Neuronal stem cell (in vitro differentiated cells): ENCODE measurements at regions not wholly inside any gene's neighbourhood (a gene's known extent, or its start where the extent isn't known, plus 50 kb on each side); places are given as distances from the start of the nearest gene placed in this dataset.
A peak's percentile ranks its signal among the peaks of the same experiment; 100 is the strongest.

Experiments used
- DNase-seq: peaks from one replicate; pipeline ENCODE4 v3.0.0-alpha.2; 2013; ENCODE audit warnings: low spot score
- H2AFZ ChIP-seq: one replicate; pipeline ENCODE4 v1.6.1; 2013; ENCODE audit warnings: mild to moderate bottlenecking, low read length, inconsistent platforms
- H2AK5ac ChIP-seq: 2 replicates; pipeline ENCODE4 v1.6.1; 2013; ENCODE audit warnings: low read depth, mild to moderate bottlenecking, inconsistent platforms, low read length, moderate library complexity, mixed read lengths
- H2BK120ac ChIP-seq: 2 replicates; pipeline ENCODE4 v1.6.1; 2013; ENCODE audit warnings: low read depth, mild to moderate bottlenecking, inconsistent platforms, low read length, moderate library complexity, mixed read lengths
- H2BK12ac ChIP-seq: one replicate; pipeline ENCODE4 v1.6.1; 2013; ENCODE audit warnings: low read length, inconsistent platforms
- H2BK15ac ChIP-seq: 2 replicates; pipeline ENCODE4 v1.6.1; 2013; ENCODE audit warnings: mild to moderate bottlenecking, low read length, inconsistent platforms, mixed read lengths
- H2BK5ac ChIP-seq: one replicate; pipeline ENCODE4 v1.6.1; 2013; ENCODE audit warnings: inconsistent platforms, mild to moderate bottlenecking, low read length, moderate library complexity
- H3K14ac ChIP-seq: one replicate; pipeline ENCODE4 v1.6.1; 2013; ENCODE audit warnings: low read length, inconsistent platforms
- H3K18ac ChIP-seq: 2 replicates; pipeline ENCODE4 v1.6.1; 2013; ENCODE audit warnings: low read length, inconsistent platforms
- H3K23ac ChIP-seq: 2 replicates; pipeline ENCODE4 v1.6.1; 2013; ENCODE audit warnings: low read depth, mild to moderate bottlenecking, mixed read lengths, low read length, inconsistent platforms; ENCODE audit not compliant: poor library complexity
- H3K27ac ChIP-seq: replicated peaks from 3 replicates; pipeline ENCODE4 v1.5.1; 2013; ENCODE audit warnings: low read length, inconsistent platforms
- H3K27me3 ChIP-seq, 3 experiments: 2 replicates each; pipeline ENCODE4 v1.6.1; 2013; ENCODE audit warnings: low read length in 3 of 3, mild to moderate bottlenecking in 2 of 3, inconsistent platforms in 1 of 3, low read depth in 1 of 3, mixed read lengths in 1 of 3, moderate library complexity in 1 of 3; ENCODE audit not compliant: control insufficient read depth in 3 of 3, insufficient read depth in 3 of 3
- H3K36me3 ChIP-seq, 2 donors: replicated peaks in 1 of 2; 2 replicates each; pipeline ENCODE4 v1.6.1; 2013; ENCODE audit warnings: low read length in 2 of 2; ENCODE audit not compliant: control insufficient read depth in 2 of 2, insufficient read depth in 2 of 2
- H3K4ac ChIP-seq: 2 replicates; pipeline ENCODE4 v1.6.1; 2013; ENCODE audit warnings: inconsistent platforms, mild to moderate bottlenecking, low read length, moderate library complexity
- H3K4me1 ChIP-seq, 2 donors: 1 replicate in 1 of 2; 2 replicates in 1 of 2; pipeline ENCODE4 v1.6.1; 2013; ENCODE audit warnings: low read length in 2 of 2, low read depth in 1 of 2; ENCODE audit not compliant: control insufficient read depth in 2 of 2, insufficient read depth in 1 of 2
- H3K4me2 ChIP-seq: one replicate; pipeline ENCODE4 v1.6.1; 2013; ENCODE audit warnings: mild to moderate bottlenecking, low read length, inconsistent platforms; ENCODE audit not compliant: insufficient read depth, poor library complexity, severe bottlenecking
- H3K4me3 ChIP-seq, 2 donors: 2 replicates each; pipeline ENCODE4 v1.5.1; 2013; ENCODE audit warnings: low read length in 2 of 2, mild to moderate bottlenecking in 2 of 2, inconsistent platforms in 1 of 2, moderate library complexity in 1 of 2
- H3K79me1 ChIP-seq: one replicate; pipeline ENCODE4 v1.6.1; 2013; ENCODE audit warnings: low read depth, mild to moderate bottlenecking, inconsistent platforms, low read length, moderate library complexity
- H3K9ac ChIP-seq: one replicate; pipeline ENCODE4 v1.6.1; 2013; ENCODE audit warnings: mild to moderate bottlenecking, low read depth, low read length, inconsistent platforms; ENCODE audit not compliant: poor library complexity
- H3K9me3 ChIP-seq, 2 donors: replicated peaks in 1 of 2; 2 replicates each; pipeline versions ENCODE3 to v1.6.1; 2013; ENCODE audit warnings: low read length in 2 of 2, mild to moderate bottlenecking in 2 of 2, inconsistent platforms in 1 of 2, low read depth in 1 of 2, mixed read lengths in 1 of 2, moderate library complexity in 1 of 2; ENCODE audit not compliant: control insufficient read depth in 2 of 2, insufficient read depth in 1 of 2
- H4K8ac ChIP-seq: one replicate; pipeline ENCODE4 v1.6.1; 2013; ENCODE audit warnings: low read depth, mild to moderate bottlenecking, inconsistent platforms, low read length, moderate library complexity
- H4K91ac ChIP-seq: one replicate; pipeline ENCODE4 v1.6.1; 2013; ENCODE audit warnings: low read length, low read depth, mild to moderate bottlenecking, inconsistent platforms; ENCODE audit not compliant: poor library complexity
- WGBS, 2 donors: extraction: QIAGEN DNeasy Blood & Tissue Kit; methylation state at CpG; one replicate each; pipeline ENCODE4 v1.1.7; 2013; ENCODE audit warnings: missing lambda C conversion rate in 2 of 2, mixed read lengths in 1 of 2; ENCODE audit not compliant: insufficient read length in 2 of 2, insufficient replicate concordance in 1 of 2; ENCODE audit errors: extremely low coverage in 2 of 2; 5-methylcytosine and 5-hydroxymethylcytosine counted together

- Histone ChIP-seq H4K91ac (no peak overlapping the region), H3K27me3 (no peaks in the 10 kb centered on the region), H3K4me1 (no peaks in the 10 kb centered on the region), H3K9ac (no peak overlapping the region), H3K4ac (no peak overlapping the region), H3K27ac (no peak overlapping the region), H2AFZ (no peak overlapping the region), H2BK15ac (no peak overlapping the region), H3K18ac (no peak overlapping the region), H3K36me3 (no peaks in the 10 kb centered on the region), H3K4me2 (no peak overlapping the region), H2BK5ac (no peak overlapping the region), H2AK5ac (no peak overlapping the region), H3K9me3 (no peaks in the 10 kb centered on the region), H2BK120ac (no peak overlapping the region), H2BK12ac (no peak overlapping the region), H3K79me1 (no peaks in the 10 kb centered on the region), H3K4me3 (no peak overlapping the region), H4K8ac (no peak overlapping the region), H3K14ac (no peak overlapping the region), H3K23ac (no peak overlapping the region)
- no peak for DNase-seq
- WGBS, 2 donors: no CpG with 5 or more reads among the region's 1 CpG
Measured at GRCh38 chr5:63247651-63248050, 669.0 kb downstream of the LRRC70 start.

GRCh38 chr5:63245271-63245670 lies 666.7 kb downstream of the LRRC70 start:
- H2BK12ac ChIP-seq: no peak overlapping the region
- no peak overlapping the region for H4K91ac ChIP-seq
- no peaks in the 10 kb centered on the region for H3K36me3 ChIP-seq
- H3K9ac ChIP-seq: no peak overlapping the region
- H3K4ac ChIP-seq: no peak overlapping the region
- H3K9me3 ChIP-seq: no peaks in the 10 kb centered on the region
- no peak overlapping the region for H3K23ac ChIP-seq
- H3K27ac ChIP-seq: no peak overlapping the region
- no peak overlapping the region for H3K18ac ChIP-seq
- no peak overlapping the region for H2BK5ac ChIP-seq
- no peak overlapping the region for H2AK5ac ChIP-seq
- no peak overlapping the region for H4K8ac ChIP-seq
- no peaks in the 10 kb centered on the region for H3K27me3 ChIP-seq
- no peak overlapping the region for H2BK120ac ChIP-seq
- no peak overlapping the region for H3K4me2 ChIP-seq
- DNase-seq: no peak
- no peak overlapping the region for H2AFZ ChIP-seq
- WGBS, 2 donors: no CpG with 5 or more reads among the region's 1 CpG
- H3K4me1 ChIP-seq: no peaks in the 10 kb centered on the region
- H3K4me3 ChIP-seq: no peak overlapping the region
- no peak overlapping the region for H2BK15ac ChIP-seq
- no peak overlapping the region for H3K14ac ChIP-seq
- H3K79me1 ChIP-seq: no peaks in the 10 kb centered on the region

- no peaks in the 10 kb centered on the region for H3K9me3 ChIP-seq
- no peaks in the 10 kb centered on the region for H3K36me3 ChIP-seq
- H2AK5ac ChIP-seq: no peak overlapping the region
- no peak overlapping the region for H3K14ac ChIP-seq
- no peak overlapping the region for H3K27ac ChIP-seq
- no peak overlapping the region for H2BK120ac ChIP-seq
- no peak overlapping the region for H3K4me3 ChIP-seq
- H3K27me3 ChIP-seq: no peaks in the 10 kb centered on the region
- H2AFZ ChIP-seq: peak overlapping the region; percentile 29
- no peak overlapping the region for H2BK5ac ChIP-seq
- no peak overlapping the region for H2BK15ac ChIP-seq
- H3K18ac ChIP-seq: no peak overlapping the region
- WGBS, 2 donors: no CpG with 5 or more reads among the region's 8 CpGs
- H3K9ac ChIP-seq: no peak overlapping the region
- H4K91ac ChIP-seq: no peak overlapping the region
- no peak overlapping the region for H3K4me2 ChIP-seq
- H3K4ac ChIP-seq: no peak overlapping the region
- H3K23ac ChIP-seq: no peak overlapping the region
- no peaks in the 10 kb centered on the region for H3K4me1 ChIP-seq
- no peak overlapping the region for H2BK12ac ChIP-seq
- H3K79me1 ChIP-seq: no peaks in the 10 kb centered on the region
- no peak overlapping the region for H4K8ac ChIP-seq
- DNase-seq: no peak
Measured at GRCh38 chr5:63240063-63240755, 661.6 kb downstream of the LRRC70 start.

- no peaks in the 10 kb centered on the region for H3K27me3 ChIP-seq
- no peaks in the 10 kb centered on the region for H3K79me1 ChIP-seq
- H3K9me3 ChIP-seq: no peaks in the 10 kb centered on the region
- no peak overlapping the region for H4K8ac ChIP-seq
- H2BK12ac ChIP-seq: no peak overlapping the region
- H2BK15ac ChIP-seq: no peak overlapping the region
- H2AFZ ChIP-seq: no peak overlapping the region
- H4K91ac ChIP-seq: no peak overlapping the region
- no peak overlapping the region for H2AK5ac ChIP-seq
- DNase-seq: no peak
- H3K14ac ChIP-seq: no peak overlapping the region
- no peaks in the 10 kb centered on the region for H3K36me3 ChIP-seq
- no peak overlapping the region for H3K9ac ChIP-seq
- H3K23ac ChIP-seq: no peak overlapping the region
- H3K4me1 ChIP-seq: peaks cover 0 to 2% of the 10 kb centered on the region in 2 donors
- WGBS, 2 donors: no CpG with 5 or more reads among the region's 3 CpGs
- no peak overlapping the region for H3K4me3 ChIP-seq
- H3K27ac ChIP-seq: no peak overlapping the region
- H3K4ac ChIP-seq: no peak overlapping the region
- no peak overlapping the region for H3K4me2 ChIP-seq
- no peak overlapping the region for H3K18ac ChIP-seq
- H2BK5ac ChIP-seq: no peak overlapping the region
- H2BK120ac ChIP-seq: no peak overlapping the region
Measured at GRCh38 chr5:63233911-63234310, 655.3 kb downstream of the LRRC70 start.
